ENCODE measurements at regions not wholly inside any gene's neighbourhood (a gene's known extent, or its start where the extent isn't known, plus 50 kb on each side); places are given as distances from the start of the nearest gene placed in this dataset.

- no peak for TF ChIP-seq SMARCA5 (IDR thresholded peaks at IDR 0.05)
- TF ChIP-seq POLR2A (IDR thresholded peaks at IDR 0.05; ENCODE audit: low read depth, low read length): no peak
- no peak for TF ChIP-seq HCFC1 (IDR thresholded peaks at IDR 0.05; ENCODE audit: low read length)
- TF ChIP-seq LARP7 (IDR thresholded peaks at IDR 0.05): no peak
- no peak for TF ChIP-seq POLR2AphosphoS5 (IDR thresholded peaks at IDR 0.05; ENCODE audit: low read length)
- TF ChIP-seq CTCF (IDR thresholded peaks at IDR 0.05 in 2 of 3, conservative IDR thresholded peaks at IDR 0.05 in 1 of 3; ENCODE audit: control insufficient read depth in 2 of 3, extremely low read depth in 1 of 3, insufficient read depth in 1 of 3, low read depth in 3 of 3, low read length in 3 of 3): no peak
- TF ChIP-seq ZBTB33 (IDR thresholded peaks at IDR 0.05): no peak
- TF ChIP-seq MTA3 (IDR thresholded peaks at IDR 0.05; ENCODE audit: borderline replicate concordance, low read length): no peak
Observed at GRCh38 chr9:88757406-88758010, 222.5 kb downstream of the NXNL2 start.
